OCI-LY1 (cell line): ENCODE measurements at regions not wholly inside any gene's neighbourhood (a gene's known extent, or its start where the extent isn't known, plus 50 kb on each side); places are given as distances from the start of the nearest gene placed in this dataset.

Experiments
- EZH2 ChIP-seq: fragments of 200-600 bp; sonication (generic), shearing (Covaris generic); IDR thresholded peaks from 2 replicates; pipeline ENCODE4 v1.8.0; 2017; ENCODE audit warnings: borderline replicate concordance, mixed run types, mild to moderate bottlenecking, antibody characterized with exemption, low read length, moderate library complexity, mixed read lengths
- TF ChIP-seq, protein P1 (sequence below): fragments of 200-600 bp; sonication (generic), shearing (Covaris generic); IDR thresholded peaks from 2 replicates; pipeline ENCODE4 v1.5.1; 2017; ENCODE audit warnings: mild to moderate bottlenecking, antibody characterized with exemption, low read length, moderate library complexity, mixed read lengths

DNA sequence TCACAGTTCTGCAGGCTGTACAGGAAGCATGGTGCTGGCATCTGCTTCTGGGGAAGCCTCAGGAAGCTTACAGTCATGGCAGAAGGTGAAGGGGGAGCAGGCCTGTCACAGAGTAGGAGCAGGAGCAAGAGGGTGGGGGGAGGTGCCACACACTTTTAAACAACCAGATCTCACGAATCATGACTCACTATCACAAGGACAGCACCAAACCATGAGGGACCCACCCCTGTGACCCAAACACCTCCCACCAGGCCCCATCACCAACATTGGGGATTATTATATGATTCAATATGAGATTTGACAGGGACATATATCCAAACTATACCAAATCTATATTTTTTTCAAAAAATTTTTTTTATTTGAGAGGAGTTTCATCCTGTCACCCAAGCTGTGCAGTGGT is 51.0 kb upstream of the GLS start:
- TF ChIP-seq, protein P1, sequence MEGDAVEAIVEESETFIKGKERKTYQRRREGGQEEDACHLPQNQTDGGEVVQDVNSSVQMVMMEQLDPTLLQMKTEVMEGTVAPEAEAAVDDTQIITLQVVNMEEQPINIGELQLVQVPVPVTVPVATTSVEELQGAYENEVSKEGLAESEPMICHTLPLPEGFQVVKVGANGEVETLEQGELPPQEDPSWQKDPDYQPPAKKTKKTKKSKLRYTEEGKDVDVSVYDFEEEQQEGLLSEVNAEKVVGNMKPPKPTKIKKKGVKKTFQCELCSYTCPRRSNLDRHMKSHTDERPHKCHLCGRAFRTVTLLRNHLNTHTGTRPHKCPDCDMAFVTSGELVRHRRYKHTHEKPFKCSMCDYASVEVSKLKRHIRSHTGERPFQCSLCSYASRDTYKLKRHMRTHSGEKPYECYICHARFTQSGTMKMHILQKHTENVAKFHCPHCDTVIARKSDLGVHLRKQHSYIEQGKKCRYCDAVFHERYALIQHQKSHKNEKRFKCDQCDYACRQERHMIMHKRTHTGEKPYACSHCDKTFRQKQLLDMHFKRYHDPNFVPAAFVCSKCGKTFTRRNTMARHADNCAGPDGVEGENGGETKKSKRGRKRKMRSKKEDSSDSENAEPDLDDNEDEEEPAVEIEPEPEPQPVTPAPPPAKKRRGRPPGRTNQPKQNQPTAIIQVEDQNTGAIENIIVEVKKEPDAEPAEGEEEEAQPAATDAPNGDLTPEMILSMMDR, result no peak
- TF ChIP-seq EZH2, result no peak
